Stimulated activated CD4-positive, alpha-beta T cell treated with anti-CD3 and anti-CD28 coated beads, Interleukin-4, amount 100 ng/mL, for 1 hour (primary cell): ENCODE measurements at regions not wholly inside any gene's neighbourhood (a gene's known extent, or its start where the extent isn't known, plus 50 kb on each side); places are given as distances from the start of the nearest gene placed in this dataset.

Experiments
- DNase-seq: peaks from one replicate; pipeline ENCODE4 v3.0.0-alpha.2; 2020

DNA sequence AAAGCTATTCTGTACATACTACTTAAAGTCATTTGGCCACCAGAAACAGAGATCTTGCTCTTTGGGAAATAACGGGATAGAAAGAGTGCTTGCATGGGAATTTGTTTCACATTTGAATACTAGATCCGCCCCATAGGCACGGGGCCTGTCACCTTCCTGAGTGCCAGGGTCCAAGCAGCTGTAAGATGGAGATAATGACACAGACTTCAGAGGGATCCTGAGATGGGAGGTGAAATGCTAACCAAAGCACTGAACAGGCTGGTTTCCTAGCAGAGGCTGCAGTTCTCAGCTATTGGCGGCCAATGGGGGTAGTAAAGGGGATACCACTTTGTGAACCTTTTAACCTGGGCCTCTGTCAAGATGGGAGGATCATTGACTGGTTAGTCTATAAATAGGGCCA lies 225.4 kb downstream of the IRF8 start:
- no peak for DNase-seq

DNA sequence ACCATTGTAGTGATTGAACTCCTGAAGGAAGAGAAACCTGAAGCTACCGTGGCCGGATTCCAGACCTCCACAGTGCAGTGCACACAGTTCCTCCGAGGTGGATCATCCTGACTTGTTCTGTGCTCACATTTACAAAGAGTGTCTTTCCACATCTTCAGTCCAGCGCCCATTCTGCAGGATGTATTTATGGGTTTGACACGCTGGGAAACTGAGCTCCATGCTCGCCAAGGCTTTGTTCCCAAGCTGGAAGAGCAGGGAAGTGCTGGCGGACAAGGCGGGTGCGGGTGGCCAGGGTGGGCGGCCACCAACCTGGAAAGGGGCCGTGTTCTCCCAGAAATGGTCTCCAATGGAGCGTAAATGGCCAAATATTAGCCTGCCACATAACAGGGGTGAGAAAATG lies 227.9 kb downstream of the IRF8 start:
- DNase-seq, result no peak

DNA sequence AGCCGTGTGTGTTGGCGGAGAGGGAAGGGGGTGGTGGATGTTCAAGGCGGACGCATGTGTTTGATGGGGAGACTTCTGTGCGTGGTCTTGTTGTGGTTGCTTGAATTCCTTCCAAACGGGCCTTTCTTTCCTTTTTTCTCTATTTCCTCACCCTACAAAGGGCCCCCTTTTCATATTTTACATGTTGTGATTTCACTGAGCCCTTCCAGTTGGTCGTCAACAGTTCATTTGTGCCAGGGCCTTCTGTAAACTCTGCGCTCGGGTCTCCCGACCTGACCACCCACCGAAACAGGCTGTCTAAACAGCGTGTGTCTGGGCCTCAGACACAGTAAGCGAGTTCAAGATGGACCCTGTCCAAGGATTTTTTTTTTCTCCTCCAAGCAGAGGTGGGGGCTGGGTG lies 228.4 kb downstream of the IRF8 start:
- no peak for DNase-seq

DNA sequence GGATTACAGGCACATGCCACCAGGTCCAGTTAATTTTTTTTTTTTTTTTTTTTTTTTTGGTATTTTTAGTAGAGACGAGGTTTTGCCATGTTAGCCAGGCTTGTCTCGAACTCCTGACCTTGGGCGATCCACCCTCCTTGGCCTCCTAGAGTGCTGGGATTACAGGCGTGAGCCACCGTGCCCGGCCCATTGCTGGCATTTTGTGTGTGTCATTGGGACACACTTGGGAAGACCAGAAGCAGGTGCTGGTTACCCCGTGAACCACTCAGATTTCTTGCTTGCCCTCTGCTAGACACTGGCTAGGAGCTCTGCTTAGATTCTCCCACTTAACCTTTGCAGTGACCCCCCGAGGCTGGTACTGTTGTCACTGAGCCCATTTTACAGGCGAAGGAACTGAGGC lies 229.3 kb downstream of the IRF8 start:
- no peak for DNase-seq

DNA sequence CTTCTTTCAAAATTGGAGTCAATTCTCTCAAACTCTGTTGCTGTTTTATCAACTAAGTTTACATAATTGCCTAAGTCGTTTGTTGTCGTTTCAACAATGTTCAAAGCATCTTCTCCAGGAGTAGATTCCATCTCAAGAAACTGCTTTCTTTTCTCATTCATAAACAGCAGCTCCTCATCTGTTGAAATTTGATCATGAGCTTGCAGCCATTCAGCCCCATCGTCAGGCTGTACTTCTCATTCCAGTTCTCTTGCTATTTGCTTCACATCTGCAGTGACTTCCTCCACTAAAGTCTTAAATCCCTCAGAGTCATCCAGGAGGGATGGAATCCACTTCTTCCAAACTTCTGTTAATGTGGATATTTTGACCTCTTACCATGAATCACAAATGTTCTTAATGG lies 230.6 kb downstream of the IRF8 start:
- DNase-seq, result no peak

DNA sequence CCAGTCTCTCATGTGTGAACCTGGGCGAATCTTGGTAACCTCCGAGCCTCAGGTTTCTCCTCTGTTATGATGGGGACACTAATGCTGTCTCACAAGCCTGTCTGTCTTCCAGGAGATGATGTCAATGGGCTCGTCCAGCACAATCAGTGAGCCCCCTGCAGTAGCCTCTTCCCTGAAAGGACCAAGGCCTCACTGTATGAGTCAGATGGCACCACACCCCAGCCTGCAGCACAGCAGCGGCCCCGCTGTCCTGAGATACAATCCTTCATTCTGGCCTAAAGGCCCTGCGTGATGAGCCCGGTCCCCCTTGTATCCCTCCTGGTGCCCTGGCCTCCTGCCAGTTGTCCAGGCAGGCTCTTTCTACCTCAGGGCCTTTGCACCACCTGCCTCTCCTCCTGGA lies 234.4 kb downstream of the IRF8 start:
- DNase-seq, result no peak

DNA sequence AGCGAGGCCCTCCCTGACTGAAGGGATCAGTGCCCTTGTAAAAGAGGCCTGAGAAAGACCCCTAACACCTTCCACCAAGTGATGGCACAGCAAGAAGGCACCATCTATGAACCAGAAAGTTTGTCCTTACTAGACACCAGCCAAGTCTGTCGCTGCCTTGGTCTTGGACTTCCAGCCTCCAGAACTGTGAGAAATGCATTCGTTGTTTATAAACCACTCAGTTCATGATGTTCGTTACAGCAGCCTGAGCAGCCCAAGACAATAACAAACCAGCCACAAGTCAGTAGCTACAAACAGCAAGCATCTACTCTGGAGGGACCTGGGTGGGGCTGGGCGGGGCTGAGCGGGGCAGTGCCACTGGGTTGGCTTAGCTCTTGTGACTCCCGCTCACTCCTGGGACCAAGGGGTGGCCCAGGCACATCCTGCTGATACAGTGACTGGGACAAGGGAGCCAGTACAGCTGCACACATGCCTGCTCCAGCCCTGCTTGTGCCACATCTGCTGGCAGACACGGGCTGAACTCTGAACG lies 234.9 kb downstream of the IRF8 start:
- no peak for DNase-seq

DNA sequence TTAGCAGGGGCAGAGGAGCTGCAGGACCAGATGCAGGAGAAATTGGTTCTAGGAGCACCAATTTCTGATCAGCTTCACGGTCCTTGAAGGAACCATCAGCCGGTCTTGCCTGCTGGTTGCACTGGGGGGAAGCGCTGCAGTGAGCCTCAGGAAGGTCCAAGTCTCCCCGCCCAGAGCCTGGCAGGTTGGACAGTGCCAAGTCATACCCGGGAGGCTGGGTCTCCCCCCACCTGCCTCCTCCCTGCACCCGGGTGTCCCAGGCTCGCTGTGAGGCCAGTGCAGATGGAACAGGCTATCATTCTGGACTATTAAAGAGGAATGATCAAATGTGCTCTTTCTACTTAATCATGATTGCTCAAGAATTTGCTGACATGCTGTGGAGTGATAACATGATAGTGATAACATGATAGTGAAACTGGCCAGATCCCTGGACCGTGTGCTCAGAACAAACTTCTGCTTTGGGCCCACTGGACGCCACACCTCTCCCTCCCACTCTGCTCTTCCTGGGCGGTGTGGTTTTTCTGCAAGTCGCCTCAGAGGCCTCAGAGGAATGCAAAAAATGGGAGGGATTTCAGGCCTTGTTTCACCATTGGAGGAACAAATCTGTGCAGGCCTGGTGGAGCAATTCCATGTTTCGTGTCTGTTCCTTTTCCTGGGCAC lies 236.0 kb downstream of the IRF8 start:
- no peak for DNase-seq

DNA sequence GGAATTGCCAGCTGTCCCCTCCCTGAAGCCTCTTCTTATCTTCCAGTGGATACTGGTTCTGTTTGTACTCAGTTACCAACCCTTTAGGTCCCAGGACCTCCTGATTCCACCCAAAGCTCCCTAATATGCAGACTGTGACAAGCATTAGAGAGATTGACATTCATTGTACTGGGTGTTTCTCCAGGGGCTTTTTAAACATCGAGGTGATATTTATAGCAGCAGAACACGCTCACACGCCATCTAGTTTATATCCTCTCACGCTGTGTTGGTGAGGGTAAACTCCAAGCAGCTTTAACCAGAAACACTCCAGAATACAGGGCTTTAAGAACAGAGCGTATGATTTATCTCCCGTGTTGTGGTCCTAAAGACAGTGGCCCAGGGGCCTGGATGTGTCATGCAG lies 238.4 kb downstream of the IRF8 start:
- no peak for DNase-seq

DNA sequence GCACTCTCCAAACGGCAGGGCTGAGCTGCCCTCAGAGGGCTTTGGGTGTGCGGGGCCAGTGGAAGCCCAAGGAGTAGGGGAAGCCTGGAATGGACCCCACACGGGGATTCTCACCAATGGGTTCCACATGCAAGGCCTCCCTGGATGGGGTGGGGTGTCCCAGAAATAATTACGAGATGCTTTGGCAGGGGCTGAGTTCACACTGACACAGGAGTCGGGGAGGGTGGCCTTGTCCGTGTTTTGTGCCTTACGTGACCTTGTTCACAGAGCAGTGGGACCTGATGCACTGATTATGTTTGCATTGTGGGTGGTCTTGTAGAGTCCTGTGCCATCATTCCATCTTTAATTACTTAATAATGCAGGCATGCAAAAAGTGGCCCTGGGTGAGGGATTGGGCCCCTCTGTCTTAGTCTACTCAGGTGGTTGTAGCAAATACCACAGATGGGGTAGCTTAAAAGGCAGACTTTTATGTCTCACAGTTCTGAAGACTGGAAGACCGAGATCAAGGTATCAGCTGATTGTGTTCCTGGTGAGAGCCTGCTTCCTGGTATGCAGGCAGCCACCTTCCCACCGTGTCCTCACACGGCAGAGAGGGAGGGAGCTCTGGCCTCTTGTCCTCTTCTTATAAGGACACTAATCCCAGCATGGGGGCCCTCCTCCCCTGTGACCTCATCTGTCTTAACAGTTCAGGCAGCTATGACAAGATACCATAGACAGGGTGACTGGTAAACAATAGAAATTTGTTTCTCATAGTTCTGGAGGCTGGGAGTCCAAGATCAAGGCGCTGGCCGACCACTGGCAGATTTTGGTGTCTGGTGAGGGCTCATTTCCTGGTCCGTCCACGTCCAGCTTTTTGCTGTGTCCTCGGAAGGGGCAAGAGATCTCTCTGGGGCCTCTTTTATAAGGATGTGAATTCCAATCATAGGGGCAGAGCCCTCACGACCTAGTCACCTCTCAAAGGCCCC lies 239.4 kb downstream of the IRF8 start:
- DNase-seq, result no peak

DNA sequence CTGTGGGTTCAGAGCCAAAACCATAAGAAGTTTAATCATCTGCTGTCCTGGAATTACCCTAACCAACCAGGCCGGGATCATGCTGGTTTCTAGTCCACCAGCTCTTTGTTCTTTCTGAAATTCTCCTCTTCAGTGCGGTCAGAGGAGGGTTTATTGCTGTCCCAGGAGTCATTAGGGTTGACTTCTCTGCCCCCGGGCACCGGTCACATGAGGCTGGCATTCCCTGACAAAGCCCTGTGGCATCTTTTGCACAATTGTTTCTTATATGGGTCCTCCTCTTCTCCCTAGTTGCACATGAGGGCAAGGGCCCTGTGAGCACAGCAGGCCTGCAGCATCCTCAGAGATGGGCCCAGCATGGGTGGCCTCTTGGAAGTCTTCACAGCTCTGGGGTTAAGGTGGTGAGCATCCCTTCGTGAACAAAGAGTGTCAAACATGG lies 243.9 kb downstream of the IRF8 start:
- DNase-seq, result no peak

DNA sequence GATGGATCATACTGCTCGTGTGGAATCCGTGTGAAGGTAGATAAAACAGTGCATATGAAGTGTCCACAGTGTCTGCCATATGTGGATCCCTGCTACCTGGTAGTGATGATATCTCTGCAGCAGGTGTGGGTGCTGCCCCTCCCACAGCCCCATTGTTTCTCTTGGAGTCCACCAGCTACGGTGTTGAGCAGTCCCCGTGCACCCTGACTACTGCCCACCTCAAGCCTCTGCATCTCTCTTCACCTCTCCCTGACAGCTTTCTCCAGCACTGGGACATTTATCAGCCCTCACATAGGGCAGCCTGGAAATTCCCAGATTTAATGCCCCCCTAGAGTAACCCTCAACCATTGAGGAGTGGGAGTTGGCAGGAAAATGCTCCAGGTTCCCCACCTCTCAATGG lies 244.7 kb downstream of the IRF8 start:
- no peak for DNase-seq

DNA sequence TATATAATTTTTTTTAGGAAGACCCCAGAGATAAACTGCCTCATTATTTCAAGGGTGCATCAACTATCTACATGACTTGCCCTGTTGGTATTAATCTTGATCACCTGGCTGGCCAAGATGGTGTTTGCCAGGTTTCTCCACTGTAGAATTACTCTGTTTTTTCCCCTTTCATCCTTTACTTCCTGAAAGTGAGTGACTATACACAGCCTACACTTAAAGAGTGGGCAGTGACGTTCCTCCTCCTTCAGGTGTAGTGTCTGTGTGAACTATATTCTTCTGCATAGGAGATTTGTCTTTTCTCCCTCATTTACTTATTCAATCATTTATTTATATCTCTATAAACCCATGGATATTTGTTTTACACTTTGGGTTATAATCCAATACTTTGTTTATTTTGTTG lies 246.7 kb downstream of the IRF8 start:
- DNase-seq, result no peak

DNA sequence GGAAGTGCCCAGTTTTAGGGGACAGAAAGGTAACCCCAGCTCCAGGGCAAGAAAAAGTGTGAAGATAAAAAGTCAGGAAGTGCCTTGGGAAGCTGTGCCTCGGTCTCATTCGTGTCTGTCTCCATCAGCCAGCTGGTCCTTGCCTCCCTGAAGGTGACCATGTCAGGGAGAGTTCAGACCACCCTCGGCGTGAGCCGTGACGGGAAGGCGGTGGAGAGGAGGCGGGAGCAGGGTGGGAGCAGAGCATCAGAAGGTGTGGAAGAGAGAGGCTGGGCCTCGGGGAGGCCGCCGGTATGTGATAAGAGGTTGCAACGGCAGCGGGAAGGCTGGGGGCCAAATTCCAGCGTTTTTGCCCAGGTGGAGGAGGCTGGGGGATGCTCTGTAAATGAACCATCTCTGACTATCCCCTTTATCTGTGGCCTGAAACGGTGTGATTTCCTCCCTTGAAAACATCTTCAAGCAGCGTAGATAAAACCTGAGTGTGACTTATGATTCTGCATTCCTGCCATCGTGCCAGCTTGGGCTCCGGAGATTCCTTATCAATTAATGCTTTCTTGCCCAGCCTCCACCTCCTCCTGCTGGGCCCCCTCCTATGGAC lies 251.8 kb downstream of the IRF8 start:
- DNase-seq, result no peak

DNA sequence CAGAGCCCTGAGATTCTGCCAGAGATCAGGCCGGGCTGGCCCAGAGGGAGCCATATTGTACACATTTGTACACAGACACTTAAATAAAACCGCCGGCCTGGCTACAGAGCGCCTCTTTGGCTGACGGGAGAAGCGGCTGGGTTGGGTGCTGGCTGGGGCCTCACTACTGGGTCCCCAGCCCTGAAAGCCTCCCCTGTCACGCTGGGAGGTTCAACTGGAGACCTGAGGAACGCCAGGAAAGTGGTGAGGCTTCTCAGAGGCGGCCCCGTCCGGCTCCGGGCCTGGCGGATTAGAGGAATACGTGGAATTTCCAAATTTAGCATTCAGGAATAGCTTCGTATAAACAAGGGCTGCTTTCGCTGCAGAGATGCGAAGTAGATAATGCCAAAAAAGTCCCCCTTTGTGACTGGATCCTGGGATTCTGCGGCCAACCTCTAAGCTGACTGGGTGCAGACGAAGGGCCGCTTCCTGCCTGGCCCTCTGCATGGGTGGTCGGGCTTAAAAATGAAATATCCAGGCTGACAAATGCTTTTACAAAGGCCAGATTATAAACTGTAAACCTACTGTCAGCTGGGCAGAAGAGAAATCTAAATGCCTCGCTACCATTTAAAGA lies 252.4 kb downstream of the IRF8 start:
- no peak for DNase-seq

DNA sequence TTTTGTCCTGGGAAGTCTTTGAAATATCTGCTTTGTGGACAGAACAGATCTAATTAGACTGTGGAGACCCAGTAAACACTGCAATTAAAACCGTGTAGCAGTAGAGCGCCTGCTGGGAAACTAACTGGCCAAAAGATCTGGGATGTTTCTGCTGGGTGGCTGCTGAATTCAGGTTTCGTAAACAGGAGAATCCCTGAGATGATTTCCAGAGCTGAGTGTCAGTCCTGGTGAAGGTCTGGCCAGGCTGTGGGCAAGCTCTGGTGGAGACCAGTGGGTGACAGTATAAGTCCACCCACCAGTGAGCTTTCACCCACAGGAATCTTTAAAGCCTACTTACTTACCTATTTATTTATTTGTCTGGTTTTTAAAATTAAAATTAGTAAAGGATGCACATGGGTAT lies 257.2 kb downstream of the IRF8 start:
- no peak for DNase-seq

DNA sequence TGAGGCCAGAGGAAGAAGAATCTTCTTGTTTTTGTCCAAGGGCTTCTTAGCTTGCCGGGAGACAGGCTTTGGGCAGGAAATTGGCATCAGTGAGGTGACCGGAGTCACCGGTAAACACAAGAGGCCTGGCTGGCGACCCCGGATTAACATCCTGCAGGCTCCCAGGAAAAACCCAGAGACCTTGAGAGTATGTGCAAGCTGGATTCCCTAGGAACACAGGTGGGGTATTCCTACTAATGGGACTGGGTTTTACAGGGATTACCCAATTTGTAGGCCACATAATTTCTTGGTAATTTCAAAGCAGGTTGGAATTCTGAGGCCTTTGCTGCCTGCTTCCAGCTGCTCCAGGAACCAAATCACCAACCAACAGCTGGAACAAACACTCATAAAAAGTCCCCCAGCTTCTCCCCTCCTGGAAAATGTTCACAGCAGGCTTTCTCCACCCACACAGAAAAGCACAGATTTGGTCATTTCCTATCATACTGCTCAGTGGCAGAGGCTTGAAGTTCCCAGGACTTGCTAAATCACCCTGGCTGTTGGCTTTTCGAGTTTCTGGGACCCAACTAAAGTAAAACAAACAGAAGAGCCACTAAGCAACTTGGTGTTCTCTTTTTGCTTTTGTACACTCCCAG lies 258.8 kb downstream of the IRF8 start:
- DNase-seq, result no peak

DNA sequence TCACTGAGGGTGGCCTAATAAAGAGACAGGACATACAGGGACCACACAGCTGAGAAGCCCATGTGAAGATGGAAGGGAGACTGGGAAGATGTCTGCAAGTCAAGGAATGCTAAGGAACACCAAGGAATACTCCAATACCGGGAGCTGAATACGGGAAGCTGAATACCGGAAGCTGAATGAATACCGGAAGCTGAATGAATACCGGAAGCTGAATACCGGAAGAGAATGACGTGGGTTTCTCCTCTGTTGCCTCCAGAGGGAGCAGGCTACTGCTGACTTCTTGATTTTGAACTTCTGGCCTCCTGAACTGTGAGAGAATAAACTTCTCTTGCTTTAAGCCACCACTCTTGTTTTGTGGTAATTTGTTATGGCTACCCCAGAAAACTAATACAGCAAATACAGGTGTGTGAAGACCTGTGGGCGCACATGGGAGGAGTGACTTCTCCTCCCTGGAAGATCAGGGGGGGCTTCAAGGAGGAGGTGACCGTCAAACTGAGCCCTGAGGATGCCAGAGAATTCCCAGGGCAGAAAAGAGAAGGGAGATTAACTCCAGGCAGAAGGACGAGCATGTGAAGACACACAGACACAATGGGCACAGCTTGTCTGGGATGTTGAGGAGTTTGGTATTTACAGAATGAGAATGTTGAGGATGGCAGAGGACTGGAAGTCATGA lies 259.9 kb downstream of the IRF8 start:
- no peak for DNase-seq

DNA sequence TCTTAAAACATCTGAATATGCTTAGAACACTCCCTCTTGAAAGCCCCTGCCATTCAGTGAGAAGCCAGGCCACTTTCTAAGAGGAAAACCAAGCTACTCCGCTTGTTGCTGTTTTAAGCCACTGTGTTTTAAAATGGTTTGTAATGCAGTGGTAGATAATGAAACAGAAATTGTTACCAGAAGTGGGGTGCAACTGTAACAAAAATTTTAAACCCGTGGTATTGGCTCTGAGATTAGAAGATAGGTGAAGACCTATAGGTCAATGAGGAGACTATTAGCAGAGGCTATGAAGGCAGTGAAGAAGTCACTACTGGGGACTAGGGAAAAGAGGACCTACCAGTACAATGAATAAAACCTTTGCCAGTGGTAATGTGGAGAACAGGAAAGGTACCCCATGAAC lies 266.5 kb downstream of the IRF8 start:
- no peak for DNase-seq

DNA sequence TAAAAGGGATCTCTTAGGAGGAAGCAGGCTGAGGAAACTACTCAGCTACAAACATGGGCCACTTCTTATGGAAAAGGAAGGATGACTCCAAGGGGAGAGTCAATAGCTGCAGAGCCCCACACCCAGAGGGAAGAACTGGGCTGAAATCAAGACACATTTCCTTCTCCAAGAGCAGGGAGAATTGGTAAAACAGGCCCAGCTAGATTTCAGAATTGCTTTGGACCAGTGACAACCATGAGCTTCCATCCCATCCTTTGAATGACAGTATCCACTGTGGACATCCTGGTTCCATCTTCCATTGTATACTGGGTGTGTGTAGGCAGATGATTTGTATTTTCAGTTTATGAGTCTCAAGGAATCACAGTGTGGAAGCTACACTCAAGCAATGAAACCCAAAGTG lies 267.5 kb downstream of the IRF8 start:
- no peak for DNase-seq

DNA sequence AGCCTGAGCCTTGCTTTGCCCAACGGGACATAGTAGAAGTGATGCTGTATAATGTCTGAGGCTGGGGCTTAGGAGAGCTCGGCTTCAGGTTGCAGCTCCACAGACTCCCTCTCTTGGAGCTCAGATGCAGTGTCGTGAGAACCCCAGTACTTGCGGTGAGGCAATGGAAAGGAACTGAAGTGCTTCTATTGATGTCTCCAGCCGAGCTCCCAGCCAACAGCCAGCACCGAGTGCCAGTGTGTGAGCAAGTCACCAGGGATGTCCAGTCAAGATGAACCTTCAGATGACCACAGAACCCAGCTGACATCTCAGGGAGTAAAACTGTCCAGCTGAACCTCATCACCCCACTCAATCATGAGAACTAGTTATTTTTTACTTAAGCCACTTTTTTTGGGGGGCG lies 268.1 kb downstream of the IRF8 start:
- no peak for DNase-seq

DNA sequence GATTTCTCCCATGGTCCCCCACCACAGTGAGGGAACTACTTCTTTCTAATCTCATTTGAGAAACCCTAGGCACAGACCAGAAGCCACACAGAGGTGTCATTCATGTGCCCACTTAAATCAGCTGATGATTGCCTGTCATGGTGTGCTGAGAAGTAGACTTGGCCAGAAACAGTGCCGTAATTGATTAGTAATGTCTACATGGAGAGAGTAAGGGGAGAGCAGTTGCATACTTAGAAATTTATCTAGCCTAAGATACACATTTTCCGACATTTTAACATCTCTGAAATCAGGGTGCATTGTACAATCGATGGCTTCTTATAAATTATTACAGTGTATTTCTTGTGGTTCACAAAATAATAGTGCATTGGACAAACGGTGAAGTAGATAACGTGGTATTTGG lies 271.8 kb downstream of the IRF8 start:
- DNase-seq, result no peak
